GM12878 (cell line): ENCODE measurements at regions not wholly inside any gene's neighbourhood (a gene's known extent, or its start where the extent isn't known, plus 50 kb on each side); places are given as distances from the start of the nearest gene placed in this dataset.

Experiments used
- ATAC-seq: fragments of 200-7000 bp; cut with Tn5 transposase; 3 replicates; pipeline ENCODE4 v1.9.1; 2020; ENCODE audit warnings: mild to moderate bottlenecking, moderate library complexity
- BruUV-seq: library from RNA; stranded (reverse); fragments of 400-500 nt; replicated peaks from 2 replicates; lab custom pipeline; 2021; lab: Mats Ljungman, UMichigan
- CTCF ChIA-PET: fragments of 300-600 bp; sonication (Branson Sonifier 250); formaldehyde crosslinking; extraction: SDS; loops from one replicate; lab custom pipeline; 2021; ENCODE audit warnings: inconsistent platforms; lab: Yijun Ruan, JAX
- POLR2A ChIA-PET: fragments of 350-600 bp; formaldehyde crosslinking; extraction: SDS; loops from one replicate; lab custom pipeline; 2021; ENCODE audit warnings: inconsistent platforms; lab: Charles Lee
- RAD21 ChIA-PET: fragments of 300-600 bp; sonication (Branson Sonifier 250); formaldehyde crosslinking; loops from one replicate; lab custom pipeline; 2023; ENCODE audit warnings: antibody characterized with exemption; ENCODE audit not compliant: unreplicated experiment; lab: Charles Lee
- SMC1A ChIA-PET: fragments of 300-600 bp; sonication (Branson Sonifier 250); formaldehyde crosslinking; loops from one replicate; lab custom pipeline; 2023; ENCODE audit not compliant: unreplicated experiment, uncharacterized antibody; lab: Charles Lee
- DNase-seq: peaks from one replicate; pipeline ENCODE4 v3.0.0-alpha.2; 2011; ENCODE audit warnings: low read depth, low spot score
- FAIRE-seq: peaks from 3 replicates; lab custom pipeline; 2011; peaks lifted over from hg19 to GRCh38; lab: Jason Lieb, UNC
- H2AFZ ChIP-seq: 2 replicates; pipeline ENCODE4 v1.6.0; 2011; ENCODE audit warnings: low read depth, low read length, control low read depth; ENCODE audit not compliant: control insufficient read depth
- H3K27ac ChIP-seq: 2 replicates; pipeline ENCODE4 v1.5.1; 2011; ENCODE audit warnings: control low read depth; ENCODE audit not compliant: control insufficient read depth, insufficient read depth
- H3K27me3 ChIP-seq, 2 experiments: replicated peaks in 1 of 2; 2 replicates each; pipeline versions ENCODE4 v1.6.0 to v1.6.1; 2011; ENCODE audit warnings: low read length in 1 of 2; ENCODE audit not compliant: control insufficient read depth in 2 of 2, insufficient read depth in 2 of 2
- H3K36me3 ChIP-seq, 2 experiments: 2 replicates each; pipeline ENCODE4 v1.5.1; 2011; ENCODE audit warnings: low read length in 1 of 2; ENCODE audit not compliant: control insufficient read depth in 2 of 2, insufficient read depth in 2 of 2
- H3K4me1 ChIP-seq: 2 replicates; pipeline ENCODE4 v1.6.1; 2011; ENCODE audit warnings: mild to moderate bottlenecking, low read length, moderate library complexity, mixed read lengths; ENCODE audit not compliant: control insufficient read depth, insufficient read depth
- H3K4me2 ChIP-seq: 2 replicates; pipeline ENCODE4 v1.6.0; 2011; ENCODE audit warnings: control low read depth; ENCODE audit not compliant: control insufficient read depth, insufficient read depth
- H3K4me3 ChIP-seq: fragments of 200-600 bp; sonication (generic); 2 replicates; pipeline ENCODE4 v1.5.1; 2016
- H3K79me2 ChIP-seq: 2 replicates; pipeline ENCODE4 v1.6.0; 2011; ENCODE audit warnings: low read length; ENCODE audit not compliant: control insufficient read depth, insufficient read depth
- H3K9ac ChIP-seq: 2 replicates; pipeline ENCODE4 v1.8.0; 2011; ENCODE audit warnings: low read length, control low read depth, mixed read lengths; ENCODE audit not compliant: control insufficient read depth, insufficient read depth
- H3K9me3 ChIP-seq: replicated peaks from 3 replicates; pipeline ENCODE4 v1.5.1; 2011; ENCODE audit warnings: mild to moderate bottlenecking, low read length; ENCODE audit not compliant: control insufficient read depth, insufficient read depth
- H4K20me1 ChIP-seq: 2 replicates; pipeline ENCODE4 v1.6.0; 2011; ENCODE audit not compliant: control insufficient read depth, insufficient read depth
- CBFB ChIP-seq: IDR thresholded peaks from 2 replicates; pipeline ENCODE4 v1.6.1; 2016; ENCODE audit warnings: antibody characterized with exemption, low read depth
- CEBPB ChIP-seq, 2 experiments: fragments of 150-350 bp in 1 of 2; IDR thresholded peaks; 2 replicates each; pipeline ENCODE4 v1.6.1; 2012 to 2014; ENCODE audit warnings: low read depth in 2 of 2, low read length in 2 of 2, borderline replicate concordance in 1 of 2, inconsistent platforms in 1 of 2
- EP300 ChIP-seq, 2 experiments: fragments of 150-350 bp in 1 of 2; IDR thresholded peaks; 2 replicates each; pipeline ENCODE4 v1.6.1; 2011 to 2012; ENCODE audit warnings: low read depth in 2 of 2, low read length in 2 of 2, borderline replicate concordance in 1 of 2, improper control_type of control experiment in 1 of 2, inconsistent platforms in 1 of 2; ENCODE audit not compliant: control insufficient read depth in 1 of 2
- HDAC2 ChIP-seq: fragments of 200-600 bp; sonication (generic); IDR thresholded peaks from 2 replicates; pipeline ENCODE4 v1.6.1; 2017
- LARP7 ChIP-seq: fragments of 450-650 bp; IDR thresholded peaks from 2 replicates; pipeline ENCODE4 v1.6.1; 2017; ENCODE audit warnings: mild to moderate bottlenecking
- MYC ChIP-seq: IDR thresholded peaks from 2 replicates; pipeline ENCODE4 v1.6.1; 2011; ENCODE audit warnings: mild to moderate bottlenecking, low read length, moderate library complexity, inconsistent platforms; ENCODE audit not compliant: insufficient read depth, insufficient replicate concordance, insufficient read length, severe bottlenecking
- PML ChIP-seq: IDR thresholded peaks from 2 replicates; pipeline ENCODE4 v1.6.1; 2012; ENCODE audit warnings: low read length, inconsistent platforms
- POU2F2 ChIP-seq: IDR thresholded peaks from 3 replicates; pipeline ENCODE4 v1.6.1; 2011; ENCODE audit warnings: low read depth, mild to moderate bottlenecking, low read length, borderline replicate concordance
- RAD21 ChIP-seq: IDR thresholded peaks from 2 replicates; pipeline ENCODE4 v1.6.1; 2011; ENCODE audit warnings: mild to moderate bottlenecking, low read depth, low read length, moderate library complexity; ENCODE audit not compliant: insufficient read depth
- RBBP5 ChIP-seq: fragments of 200-600 bp; sonication (generic); conservative IDR thresholded peaks from 2 replicates; pipeline ENCODE4 v1.6.1; 2016
- RUNX3 ChIP-seq: IDR thresholded peaks from 2 replicates; pipeline ENCODE4 v1.6.1; 2012; ENCODE audit warnings: low read length, inconsistent platforms
- STAT3 ChIP-seq: IDR thresholded peaks from 2 replicates; pipeline ENCODE4 v1.6.1; 2011; ENCODE audit warnings: low read depth, low read length, improper control_type of control experiment
- SUZ12 ChIP-seq: fragments of 200-600 bp; sonication (generic); IDR thresholded peaks from one replicate; pipeline ENCODE4 v1.6.1; 2018; ENCODE audit warnings: antibody characterized with exemption, mild to moderate bottlenecking; ENCODE audit not compliant: unreplicated experiment
- TCF3 ChIP-seq: IDR thresholded peaks from 2 replicates; pipeline ENCODE4 v1.6.1; 2012; ENCODE audit warnings: low read depth, mild to moderate bottlenecking, low read length, borderline replicate concordance; ENCODE audit not compliant: insufficient read depth
- WGBS: methylation state at CpG from one replicate; pipeline ENCODE4 v1.1.6; 2016; ENCODE audit warnings: low lambda C conversion rate; ENCODE audit not compliant: insufficient replicate concordance, insufficient coverage; ENCODE audit errors: missing lambda C conversion rate; 5-methylcytosine and 5-hydroxymethylcytosine counted together
- in situ Hi-C: fragments of 300-500 bp; cut with MboI; formaldehyde crosslinking; loops from 9 replicates; pipeline ENCODE4 v1.14.3; 2018; ENCODE audit warnings: mixed read lengths
- intact Hi-C: fragments of 100-400 bp; cut with micrococcal nuclease; formaldehyde crosslinking; loops from one replicate; pipeline ENCODE4 v1.14.2; 2022; ENCODE audit not compliant: unreplicated experiment
- TF ChIP-seq, protein P1 (sequence below): fragments of 450-650 bp; IDR thresholded peaks from 2 replicates; pipeline ENCODE4 v1.6.1; 2017; ENCODE audit warnings: mild to moderate bottlenecking
- TF ChIP-seq, protein P2 (sequence below): IDR thresholded peaks from 2 replicates; pipeline ENCODE4 v1.6.1; 2012; ENCODE audit warnings: improper control_type of control experiment, low read depth, low read length; ENCODE audit not compliant: insufficient replicate concordance

DNA sequence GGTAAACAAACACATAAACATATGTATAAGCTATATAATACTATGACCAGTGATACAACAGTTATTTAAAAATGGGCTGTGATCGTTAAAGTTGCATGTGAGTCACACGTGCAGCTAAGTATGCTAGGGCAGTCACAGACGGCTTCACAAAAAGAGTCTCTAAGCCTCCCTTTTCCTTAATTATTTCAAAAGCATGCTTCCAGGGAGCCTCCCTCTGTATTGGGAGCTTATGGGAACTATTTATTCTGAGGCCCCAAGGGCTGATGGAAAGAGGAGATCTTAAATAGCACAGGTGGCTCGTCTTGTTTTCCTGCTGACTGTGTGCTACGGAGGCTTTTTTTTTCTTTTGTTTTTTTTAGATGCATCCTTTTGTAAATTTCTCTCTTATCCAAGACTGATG lies 94.3 kb downstream of the ADCYAP1 start:
- no peak overlapping the region for H3K27ac ChIP-seq
- H2AFZ ChIP-seq = no peak overlapping the region
- DNase-seq = no peak
- ChIA-PET RAD21 (no interaction called here), CTCF (interaction anchor here (1.5 kb wide), 1 partner anchor 37 kb away, joined by 7 read pairs; no protein-coding TSS in a partner anchor), SMC1A (no interaction called here), POLR2A (no interaction called here)
- H3K9ac ChIP-seq = no peak overlapping the region
- intact Hi-C loops (no loop called here), in situ Hi-C loops (no loop called here)
- no peak overlapping the region for H3K4me3 ChIP-seq
- no peaks in the 10 kb centered on the region for H3K27me3 ChIP-seq
- no TSS peak for BruUV-seq
- FAIRE-seq = no peak
- no peak for TF ChIP-seq CEBPB (IDR thresholded peaks at IDR 0.05; ENCODE audit: borderline replicate concordance in 1 of 2, low read depth in 2 of 2, low read length in 2 of 2)
- TF ChIP-seq STAT3 = no peak
- TF ChIP-seq CBFB = no peak
- TF ChIP-seq EP300 (IDR thresholded peaks at IDR 0.05; ENCODE audit: borderline replicate concordance in 1 of 2, control insufficient read depth in 1 of 2, low read depth in 2 of 2, low read length in 2 of 2) = no peak
- TF ChIP-seq, protein P1, sequence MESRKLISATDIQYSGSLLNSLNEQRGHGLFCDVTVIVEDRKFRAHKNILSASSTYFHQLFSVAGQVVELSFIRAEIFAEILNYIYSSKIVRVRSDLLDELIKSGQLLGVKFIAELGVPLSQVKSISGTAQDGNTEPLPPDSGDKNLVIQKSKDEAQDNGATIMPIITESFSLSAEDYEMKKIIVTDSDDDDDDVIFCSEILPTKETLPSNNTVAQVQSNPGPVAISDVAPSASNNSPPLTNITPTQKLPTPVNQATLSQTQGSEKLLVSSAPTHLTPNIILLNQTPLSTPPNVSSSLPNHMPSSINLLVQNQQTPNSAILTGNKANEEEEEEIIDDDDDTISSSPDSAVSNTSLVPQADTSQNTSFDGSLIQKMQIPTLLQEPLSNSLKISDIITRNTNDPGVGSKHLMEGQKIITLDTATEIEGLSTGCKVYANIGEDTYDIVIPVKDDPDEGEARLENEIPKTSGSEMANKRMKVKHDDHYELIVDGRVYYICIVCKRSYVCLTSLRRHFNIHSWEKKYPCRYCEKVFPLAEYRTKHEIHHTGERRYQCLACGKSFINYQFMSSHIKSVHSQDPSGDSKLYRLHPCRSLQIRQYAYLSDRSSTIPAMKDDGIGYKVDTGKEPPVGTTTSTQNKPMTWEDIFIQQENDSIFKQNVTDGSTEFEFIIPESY = no peak
- TF ChIP-seq RUNX3 = no peak
- TF ChIP-seq MYC = no peak
- TF ChIP-seq, protein P2, sequence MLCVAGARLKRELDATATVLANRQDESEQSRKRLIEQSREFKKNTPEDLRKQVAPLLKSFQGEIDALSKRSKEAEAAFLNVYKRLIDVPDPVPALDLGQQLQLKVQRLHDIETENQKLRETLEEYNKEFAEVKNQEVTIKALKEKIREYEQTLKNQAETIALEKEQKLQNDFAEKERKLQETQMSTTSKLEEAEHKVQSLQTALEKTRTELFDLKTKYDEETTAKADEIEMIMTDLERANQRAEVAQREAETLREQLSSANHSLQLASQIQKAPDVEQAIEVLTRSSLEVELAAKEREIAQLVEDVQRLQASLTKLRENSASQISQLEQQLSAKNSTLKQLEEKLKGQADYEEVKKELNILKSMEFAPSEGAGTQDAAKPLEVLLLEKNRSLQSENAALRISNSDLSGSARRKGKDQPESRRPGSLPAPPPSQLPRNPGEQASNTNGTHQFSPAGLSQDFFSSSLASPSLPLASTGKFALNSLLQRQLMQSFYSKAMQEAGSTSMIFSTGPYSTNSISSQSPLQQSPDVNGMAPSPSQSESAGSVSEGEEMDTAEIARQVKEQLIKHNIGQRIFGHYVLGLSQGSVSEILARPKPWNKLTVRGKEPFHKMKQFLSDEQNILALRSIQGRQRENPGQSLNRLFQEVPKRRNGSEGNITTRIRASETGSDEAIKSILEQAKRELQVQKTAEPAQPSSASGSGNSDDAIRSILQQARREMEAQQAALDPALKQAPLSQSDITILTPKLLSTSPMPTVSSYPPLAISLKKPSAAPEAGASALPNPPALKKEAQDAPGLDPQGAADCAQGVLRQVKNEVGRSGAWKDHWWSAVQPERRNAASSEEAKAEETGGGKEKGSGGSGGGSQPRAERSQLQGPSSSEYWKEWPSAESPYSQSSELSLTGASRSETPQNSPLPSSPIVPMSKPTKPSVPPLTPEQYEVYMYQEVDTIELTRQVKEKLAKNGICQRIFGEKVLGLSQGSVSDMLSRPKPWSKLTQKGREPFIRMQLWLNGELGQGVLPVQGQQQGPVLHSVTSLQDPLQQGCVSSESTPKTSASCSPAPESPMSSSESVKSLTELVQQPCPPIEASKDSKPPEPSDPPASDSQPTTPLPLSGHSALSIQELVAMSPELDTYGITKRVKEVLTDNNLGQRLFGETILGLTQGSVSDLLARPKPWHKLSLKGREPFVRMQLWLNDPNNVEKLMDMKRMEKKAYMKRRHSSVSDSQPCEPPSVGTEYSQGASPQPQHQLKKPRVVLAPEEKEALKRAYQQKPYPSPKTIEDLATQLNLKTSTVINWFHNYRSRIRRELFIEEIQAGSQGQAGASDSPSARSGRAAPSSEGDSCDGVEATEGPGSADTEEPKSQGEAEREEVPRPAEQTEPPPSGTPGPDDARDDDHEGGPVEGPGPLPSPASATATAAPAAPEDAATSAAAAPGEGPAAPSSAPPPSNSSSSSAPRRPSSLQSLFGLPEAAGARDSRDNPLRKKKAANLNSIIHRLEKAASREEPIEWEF = no peak
- no peak for TF ChIP-seq HDAC2
- no peak for TF ChIP-seq POU2F2
- no peak for TF ChIP-seq PML
- TF ChIP-seq RAD21 = no peak
- no peak for TF ChIP-seq TCF3
- TF ChIP-seq RBBP5 = no peak
- no peak for TF ChIP-seq LARP7
- TF ChIP-seq SUZ12 = no peak
- H3K79me2 ChIP-seq = no peaks in the 10 kb centered on the region
- H3K4me2 ChIP-seq = no peak overlapping the region
- 45% methylated on average over 5 of the region's 5 CpGs for WGBS
- no peak for ATAC-seq
- no peaks in the 10 kb centered on the region for H3K36me3 ChIP-seq
- H3K9me3 ChIP-seq = no peaks in the 10 kb centered on the region
- no peaks in the 10 kb centered on the region for H4K20me1 ChIP-seq
- H3K4me1 ChIP-seq = no peaks in the 10 kb centered on the region
